Hematopoietic multipotent progenitor cell treated with erythropoietin and hydrocortisone succinate and interleukin-3 and kit ligand, for 17 days (in vitro differentiated cells): ENCODE measurements at regions not wholly inside any gene's neighbourhood (a gene's known extent, or its start where the extent isn't known, plus 50 kb on each side); places are given as distances from the start of the nearest gene placed in this dataset.

Source experiments
- DNase-seq: peaks from one replicate; pipeline ENCODE4 v3.0.0-alpha.2; 2015; ENCODE audit warnings: low spot score

DNA sequence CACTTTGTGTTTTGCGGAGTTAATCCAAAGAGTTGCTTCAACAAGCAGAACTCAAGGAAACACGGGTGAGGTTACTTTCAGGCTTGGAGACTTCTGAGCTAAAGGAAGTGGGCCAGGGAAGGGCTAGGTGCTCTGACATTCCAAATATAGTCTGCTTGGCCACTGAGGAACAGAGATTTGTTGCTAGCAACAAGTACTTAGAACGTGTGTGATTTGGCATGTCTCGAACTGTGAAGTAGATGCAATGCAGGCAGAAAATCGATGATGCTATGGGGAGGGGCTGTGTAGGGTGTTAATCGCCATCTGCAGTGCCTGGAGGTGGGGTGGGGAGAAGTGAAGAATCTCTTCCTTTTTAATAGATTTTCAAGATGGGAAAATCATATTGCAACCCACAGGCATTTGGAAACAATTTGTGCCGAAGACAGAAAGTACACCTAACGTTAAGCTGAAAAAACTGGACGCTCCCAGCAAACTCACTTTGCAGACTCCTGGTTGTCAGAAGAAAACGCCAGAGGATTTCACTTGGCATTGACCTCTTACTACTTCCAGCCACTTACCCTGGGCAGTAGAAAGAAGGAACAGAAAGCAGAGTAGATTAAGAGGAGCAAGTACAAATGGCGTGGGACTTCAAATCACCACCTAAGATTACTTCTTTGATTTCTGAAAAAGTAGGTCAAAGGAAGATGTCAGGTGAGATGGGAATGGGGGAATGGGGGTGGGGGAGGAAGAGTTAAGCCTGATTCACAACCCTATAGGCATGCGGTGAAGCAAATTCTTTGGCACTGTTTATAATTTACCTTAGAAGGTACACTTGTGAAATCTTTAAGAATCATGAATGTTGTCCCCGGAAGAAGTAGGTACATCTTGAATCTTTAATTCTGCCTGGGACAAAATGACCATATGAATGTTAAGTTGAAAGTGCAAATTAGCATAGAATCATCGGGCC, 314.1 kb downstream of the CD83 start:
- no peak for DNase-seq

GRCh38 chr6:14434916-14435690, 317.5 kb downstream of the CD83 start:
- no peak for DNase-seq

DNA sequence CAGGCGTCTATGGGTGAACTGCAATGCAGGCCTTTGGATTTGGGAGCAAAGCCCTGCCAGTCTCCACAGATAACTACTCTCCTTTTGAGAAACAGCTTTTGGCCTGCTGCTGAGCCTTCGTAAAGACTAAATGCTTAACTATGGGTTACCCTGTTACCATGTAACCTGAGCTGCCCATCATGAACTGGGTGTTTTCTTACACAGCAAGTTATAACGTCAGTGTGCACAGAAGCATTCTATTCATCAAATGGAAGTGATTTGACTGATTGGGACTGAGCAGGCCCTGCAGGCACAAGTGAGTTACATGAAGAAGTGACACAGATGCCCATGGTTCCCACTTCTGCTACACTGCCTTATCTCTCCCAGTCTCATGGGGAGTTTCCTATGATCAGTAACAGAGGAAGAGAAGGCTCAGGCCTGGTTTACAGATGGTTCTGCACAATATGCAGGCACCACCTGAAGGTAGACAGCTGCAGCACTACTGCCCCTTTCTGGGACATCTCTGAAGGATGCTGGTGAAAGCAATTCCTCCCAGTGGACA, 319.1 kb downstream of the CD83 start:
- no peak for DNase-seq

GRCh38 chr6:14439419-14439818, 321.8 kb downstream of the CD83 start:
- DNase-seq, result no peak

DNA sequence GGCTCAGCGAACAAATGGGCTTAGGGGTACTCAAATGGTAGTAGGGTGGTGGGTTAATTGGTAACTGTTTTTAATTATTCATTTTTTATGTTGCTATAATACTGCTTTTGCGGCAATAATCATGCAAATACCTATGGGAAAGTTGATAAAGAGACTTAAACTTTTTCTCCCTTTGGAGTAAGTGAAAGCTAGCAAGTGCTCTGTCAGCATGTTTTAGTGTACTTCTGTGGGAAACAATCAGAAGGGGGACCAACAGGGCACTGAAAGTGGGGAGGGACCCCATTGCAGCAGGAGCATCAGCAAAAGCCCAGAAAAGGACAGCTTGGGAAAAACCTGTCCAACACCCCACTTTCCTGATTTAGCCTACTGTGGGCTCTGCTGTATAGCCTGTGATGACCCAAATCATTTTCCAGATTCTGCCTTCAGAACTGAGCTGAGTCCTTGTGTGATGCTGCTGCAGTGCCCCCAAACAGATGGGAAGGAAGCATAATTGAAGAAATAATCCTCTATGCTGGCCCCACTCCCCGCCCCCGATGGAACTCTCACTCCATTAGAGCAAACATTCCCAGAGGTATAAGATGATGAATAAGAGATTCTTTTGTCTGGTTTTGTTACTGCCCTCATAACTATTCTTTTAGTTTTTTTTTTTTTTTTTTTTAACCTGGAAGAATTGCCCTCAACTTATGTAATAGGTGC, 322.8 kb downstream of the CD83 start:
- no peak for DNase-seq

- no peak for DNase-seq
Measured at GRCh38 chr6:14440940-14441781, 323.6 kb downstream of the CD83 start.

GRCh38 chr6:14442242-14442641, 324.7 kb downstream of the CD83 start:
- no peak for DNase-seq

- DNase-seq, result no peak
Measured at GRCh38 chr6:14443629-14444268, 326.2 kb downstream of the CD83 start.

DNA sequence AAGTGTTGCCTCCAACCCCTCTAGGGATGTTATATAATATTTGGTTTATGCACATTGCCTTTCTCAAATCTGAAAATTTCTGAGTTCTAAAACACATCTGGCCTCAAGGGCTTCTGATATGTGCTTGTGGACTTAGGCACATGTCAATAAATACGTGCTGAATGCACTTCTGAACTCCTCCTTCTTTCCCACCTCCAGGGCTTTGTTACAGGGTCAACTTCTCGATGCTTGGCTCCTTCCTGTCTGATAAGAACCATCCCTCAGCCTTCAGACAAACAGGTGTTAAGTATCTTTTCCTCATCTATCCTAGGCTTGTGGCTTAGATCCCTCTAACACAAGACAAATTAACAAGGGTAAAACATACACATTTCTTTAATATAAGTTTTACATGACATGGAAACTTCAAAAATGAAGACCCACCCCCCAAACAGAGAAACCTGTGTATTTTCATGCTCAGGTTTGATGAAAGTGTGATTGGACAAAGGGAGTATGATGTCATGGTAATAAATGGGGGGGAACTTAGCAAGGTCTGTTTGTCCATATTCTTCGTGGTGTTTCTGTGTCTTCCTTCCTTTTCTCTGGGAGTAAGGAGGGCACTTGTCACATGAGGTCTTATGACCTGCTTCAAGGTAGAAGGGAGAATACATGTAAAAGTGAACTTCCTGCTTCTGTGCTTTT, 326.9 kb downstream of the CD83 start:
- no peak for DNase-seq

DNA sequence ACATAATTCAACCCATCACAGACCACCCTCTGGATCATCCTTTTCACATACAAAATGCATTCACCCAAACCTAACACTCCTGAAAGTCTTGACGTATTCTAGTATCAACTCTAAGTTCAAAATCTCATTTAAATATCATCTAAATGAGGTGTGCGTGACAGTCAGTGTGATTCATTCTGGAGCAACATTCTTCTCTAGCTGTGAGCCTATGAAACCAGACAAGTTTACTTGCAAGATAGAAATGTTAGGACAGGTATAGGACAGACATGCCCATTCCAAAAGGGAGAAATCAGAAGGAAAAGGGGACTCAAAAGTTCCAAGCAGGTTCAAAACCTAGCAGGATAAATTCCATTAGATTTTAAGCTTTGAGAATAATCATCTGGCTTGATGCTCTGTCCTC, 329.7 kb downstream of the CD83 start:
- no peak for DNase-seq

GRCh38 chr6:14448246-14448645, 330.7 kb downstream of the CD83 start:
- no peak for DNase-seq

- no peak for DNase-seq
Measured at GRCh38 chr6:14450133-14450504, 332.5 kb downstream of the CD83 start.

GRCh38 chr6:14450578-14450977, 333.0 kb downstream of the CD83 start:
- DNase-seq, result no peak

DNA sequence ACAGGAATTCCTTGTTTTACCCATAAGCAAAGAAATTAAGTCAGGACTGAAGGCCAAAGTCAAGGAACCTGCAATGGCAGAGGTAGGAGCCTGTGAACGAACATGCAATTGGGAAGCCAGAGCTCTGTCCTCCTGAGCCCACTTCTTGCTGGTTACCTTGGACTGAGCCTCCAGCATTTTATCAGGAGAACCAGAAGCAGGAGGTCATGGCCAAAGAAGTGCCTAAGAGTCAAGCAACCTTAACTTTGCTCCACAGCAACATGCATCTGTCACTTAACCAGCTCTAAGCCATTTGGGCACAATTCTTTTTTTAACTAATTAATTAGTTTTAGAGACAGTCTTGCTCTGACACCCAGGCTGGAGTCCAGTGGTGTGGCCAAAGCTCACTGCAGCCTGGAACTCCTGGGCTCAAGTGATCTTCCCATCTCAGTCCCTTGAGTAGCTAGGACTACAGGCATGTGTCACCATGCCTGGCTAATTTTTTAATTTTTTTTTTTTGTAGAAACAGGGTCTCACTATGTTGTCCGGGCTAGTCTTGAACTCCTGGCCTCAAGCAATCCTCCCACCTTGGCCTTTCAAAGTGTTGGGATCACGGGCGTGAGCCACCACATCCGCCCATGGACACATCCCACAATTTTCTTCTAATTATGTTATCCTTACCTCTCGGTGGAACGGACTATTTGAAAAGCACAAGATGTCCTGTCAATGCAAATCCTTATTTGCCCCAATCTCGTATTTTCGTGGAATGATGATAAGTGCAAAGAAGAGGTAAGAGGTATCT, 334.2 kb downstream of the CD83 start:
- no peak for DNase-seq

DNA sequence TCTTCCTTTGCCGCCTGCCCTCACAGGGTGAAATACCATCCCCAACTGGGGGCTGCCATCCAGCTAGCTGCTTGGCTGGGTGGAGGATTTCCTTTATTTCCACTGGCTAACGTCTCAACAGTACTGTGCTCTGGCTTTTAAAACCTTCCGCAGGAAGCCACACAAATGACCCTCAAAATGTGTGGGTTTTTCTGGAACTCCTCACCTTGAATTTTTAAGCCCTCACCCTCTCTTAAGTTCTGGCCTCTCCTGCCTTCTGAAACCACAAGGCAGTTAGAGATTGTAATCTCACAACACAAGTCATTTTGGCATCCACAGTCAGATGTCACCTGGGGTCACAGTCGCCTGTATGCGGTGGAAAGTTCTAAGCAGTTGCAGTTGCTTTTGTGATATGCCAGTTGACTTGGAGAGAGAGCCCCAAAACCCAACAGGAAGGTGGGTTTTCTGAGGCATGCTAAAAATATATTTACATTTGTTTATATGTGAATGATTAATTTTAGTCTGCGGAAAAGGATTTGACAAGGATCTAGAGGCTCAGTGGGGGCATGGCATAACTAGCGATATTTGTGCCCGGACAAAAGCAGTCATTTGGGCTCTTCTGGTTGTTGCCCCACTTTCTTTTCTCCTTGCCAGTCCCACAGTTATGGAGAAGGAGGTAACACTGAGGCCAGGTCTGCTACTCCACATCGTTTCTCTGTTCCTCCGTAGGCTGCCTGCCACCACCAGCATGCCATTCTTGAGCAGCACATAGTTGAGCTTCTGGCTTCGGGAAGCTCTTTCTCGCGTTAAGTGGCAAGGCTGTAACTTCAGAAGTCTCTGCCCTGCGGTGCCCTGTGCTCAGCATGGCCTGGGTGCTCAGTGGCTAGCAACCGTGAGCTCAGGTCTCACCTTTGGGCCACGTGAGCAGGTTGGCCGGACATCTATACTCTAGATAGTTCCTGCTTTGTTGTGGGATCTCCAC, 335.3 kb downstream of the CD83 start:
- DNase-seq, result no peak

DNA sequence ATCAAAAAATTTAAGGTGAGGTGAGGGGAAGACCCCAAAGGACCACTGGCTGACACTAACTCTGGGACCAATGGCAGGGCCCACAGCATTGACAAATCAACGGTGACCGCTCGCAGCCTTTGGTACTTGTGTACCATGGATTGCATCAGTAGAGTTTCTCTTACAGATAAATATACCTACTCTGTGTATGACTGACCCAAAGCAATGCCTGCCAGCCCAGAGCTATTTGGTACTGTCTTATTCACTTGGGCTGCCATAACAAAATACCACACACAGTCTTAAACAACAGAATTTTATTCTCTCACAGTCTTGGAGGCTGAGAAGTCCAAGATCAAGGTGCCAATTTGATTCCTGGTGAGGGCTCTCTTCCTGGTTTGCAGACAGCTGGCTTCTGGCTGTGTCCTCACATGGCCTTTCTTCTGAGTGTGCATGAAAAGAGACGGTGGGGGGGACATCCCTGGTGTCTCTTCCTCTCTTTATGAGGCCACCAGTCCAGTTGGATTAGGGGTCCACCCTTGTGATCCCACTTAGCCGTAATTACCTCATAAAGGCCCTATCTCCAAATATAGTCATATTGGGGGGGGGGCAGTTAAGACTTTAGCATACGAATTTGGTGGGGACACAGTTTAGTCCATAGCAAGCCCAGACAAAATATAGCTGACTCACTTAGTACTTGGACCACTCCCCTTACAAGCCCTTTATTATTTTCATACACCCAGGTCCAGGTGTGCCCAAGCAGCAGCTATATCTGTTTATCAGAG, 336.3 kb downstream of the CD83 start:
- DNase-seq, result no peak

DNA sequence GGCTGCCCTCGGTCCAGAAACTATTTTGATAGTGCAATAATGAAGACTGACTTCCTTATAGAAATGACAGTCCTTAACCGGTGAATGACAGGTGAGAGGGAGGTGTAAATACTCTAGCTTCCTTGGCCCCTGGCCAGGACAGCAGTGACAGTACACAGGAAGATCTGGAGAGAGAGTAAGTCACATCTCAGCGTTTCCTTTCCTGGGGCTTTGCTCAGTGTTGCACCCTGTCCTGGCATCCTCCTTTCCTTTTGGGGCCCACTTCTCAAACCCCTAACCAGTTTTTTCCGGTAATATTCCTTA, 336.9 kb downstream of the CD83 start:
- DNase-seq, result peak; percentile 13

GRCh38 chr6:14455427-14455826, 337.9 kb downstream of the CD83 start:
- no peak for DNase-seq
